AML-193 (cell line): ENCODE measurements at regions not wholly inside any gene's neighbourhood (a gene's known extent, or its start where the extent isn't known, plus 50 kb on each side); places are given as distances from the start of the nearest gene placed in this dataset.

Source experiments
- DNase-seq, 2 experiments: peaks; one replicate each; lab custom pipeline; 2025; lab: John Stamatoyannopoulos, UW

DNA sequence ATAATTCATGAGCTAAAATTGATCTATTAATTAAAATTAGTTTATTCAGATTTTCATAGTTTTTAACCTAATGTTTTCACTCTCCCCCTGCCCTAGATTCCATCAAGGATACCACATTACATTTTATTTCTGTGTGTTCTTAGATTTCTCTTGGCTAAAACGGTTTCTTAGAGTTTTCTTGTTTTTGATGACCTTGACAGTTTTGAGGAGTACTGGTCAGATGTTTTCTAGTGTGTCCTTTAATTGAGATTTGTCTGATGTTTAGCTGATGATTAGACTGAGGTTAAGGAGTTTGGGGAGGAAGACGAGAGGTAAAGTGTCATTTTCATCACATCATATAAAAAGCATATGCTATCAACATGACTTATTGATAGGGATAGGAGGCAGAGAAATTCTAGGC is 475.9 kb downstream of the SQOR start:
- no peak for DNase-seq

- DNase-seq: no peak
These were observed 476.9 kb downstream of the SQOR start for GRCh38 chr15:46111730-46112129.

GRCh38 chr15:46117071-46117470 is 482.2 kb downstream of the SQOR start:
- no peak for DNase-seq

GRCh38 chr15:46120713-46121112 is 485.9 kb downstream of the SQOR start:
- DNase-seq: no peak

DNA sequence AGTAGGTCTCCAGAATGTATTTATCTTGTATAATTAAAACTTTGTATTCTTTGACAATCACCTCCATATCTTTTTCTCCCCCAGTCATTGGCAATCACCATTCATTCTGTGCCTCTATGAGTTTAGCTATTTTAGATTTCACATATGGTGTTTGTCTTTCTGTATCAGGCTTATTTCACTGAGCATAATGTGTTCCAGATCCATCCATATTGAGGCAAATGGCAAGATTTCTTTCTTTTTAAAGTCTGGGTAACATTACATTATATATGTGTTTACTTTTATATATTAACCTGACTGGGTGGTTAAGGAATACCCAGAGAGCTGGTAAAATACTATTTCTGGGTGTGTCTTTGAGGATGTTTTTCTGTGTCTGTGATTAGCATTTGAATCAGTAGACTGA is 486.6 kb downstream of the SQOR start:
- no peak for DNase-seq

DNA sequence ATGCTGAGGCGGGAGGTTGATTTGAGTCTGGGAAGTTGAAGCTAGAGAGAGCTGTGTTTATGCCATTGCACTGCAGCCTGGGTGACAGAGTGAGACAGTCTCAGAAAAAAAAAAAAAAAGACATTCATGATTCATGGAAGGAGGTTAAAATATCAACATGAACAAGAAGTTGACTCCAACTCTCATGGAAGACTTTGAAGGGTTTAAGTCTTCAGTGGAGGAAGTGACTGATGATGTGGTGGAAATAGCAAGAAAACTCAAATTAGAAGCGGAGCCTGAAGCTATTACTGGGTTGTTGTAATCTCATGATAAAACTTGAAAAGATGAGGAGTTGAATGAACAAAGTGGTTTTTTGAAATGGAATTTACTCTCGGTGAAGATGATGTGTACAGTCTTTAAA is 491.8 kb downstream of the SQOR start:
- no peak for DNase-seq

DNA sequence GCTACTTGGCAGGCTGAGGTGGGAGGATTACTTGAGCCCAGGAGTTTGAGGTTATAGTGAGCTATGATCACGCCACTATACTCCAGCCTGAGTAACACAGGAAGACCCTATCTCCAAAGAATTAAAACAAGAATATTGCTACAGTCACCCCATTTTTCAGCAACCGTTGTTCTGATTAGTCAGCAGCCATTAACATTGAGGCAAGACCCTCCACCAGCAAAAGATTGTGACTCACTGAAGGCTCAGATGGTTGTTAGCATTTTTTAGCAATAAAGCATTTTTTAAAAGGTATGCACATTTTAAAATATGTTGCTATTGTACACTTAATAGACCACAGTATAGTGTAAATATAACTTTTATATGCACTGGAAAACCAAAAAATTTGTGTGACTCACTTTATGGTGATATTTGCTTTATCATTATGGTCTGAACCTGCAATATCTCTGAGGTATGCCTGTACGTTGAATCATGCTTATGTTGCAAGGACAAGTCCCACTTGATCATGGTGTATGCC is 492.6 kb downstream of the SQOR start:
- DNase-seq: no peak

- DNase-seq: no peak
These were observed 494.3 kb downstream of the SQOR start for GRCh38 chr15:46129145-46129544.

- no peak for DNase-seq
These were observed 497.0 kb downstream of the SQOR start for GRCh38 chr15:46131876-46132275.

GRCh38 chr15:46137443-46137842 is 502.6 kb downstream of the SQOR start:
- DNase-seq: no peak

- DNase-seq: no peak
These were observed 511.2 kb downstream of the SQOR start for GRCh38 chr15:46146002-46146401.

DNA sequence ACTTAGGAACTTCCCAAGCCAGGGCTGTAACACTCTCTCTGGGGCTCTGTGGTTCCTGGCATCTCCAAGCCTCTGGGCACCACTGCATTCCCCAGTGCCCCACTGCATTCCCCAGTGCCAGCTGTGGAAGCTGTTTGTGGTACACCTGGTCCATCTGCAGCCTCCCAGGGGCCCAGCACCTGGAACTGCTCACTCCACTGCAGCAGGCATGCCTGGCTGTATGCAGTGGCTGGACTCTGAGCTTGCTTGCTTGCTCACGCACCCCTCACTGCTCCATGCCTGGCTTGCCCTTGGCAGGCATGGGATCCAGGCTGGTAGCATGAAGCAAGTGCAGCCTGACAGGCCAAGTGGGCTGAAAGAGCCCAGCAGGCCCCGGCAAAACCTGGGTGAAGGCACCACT is 512.1 kb downstream of the SQOR start:
- DNase-seq: no peak

DNA sequence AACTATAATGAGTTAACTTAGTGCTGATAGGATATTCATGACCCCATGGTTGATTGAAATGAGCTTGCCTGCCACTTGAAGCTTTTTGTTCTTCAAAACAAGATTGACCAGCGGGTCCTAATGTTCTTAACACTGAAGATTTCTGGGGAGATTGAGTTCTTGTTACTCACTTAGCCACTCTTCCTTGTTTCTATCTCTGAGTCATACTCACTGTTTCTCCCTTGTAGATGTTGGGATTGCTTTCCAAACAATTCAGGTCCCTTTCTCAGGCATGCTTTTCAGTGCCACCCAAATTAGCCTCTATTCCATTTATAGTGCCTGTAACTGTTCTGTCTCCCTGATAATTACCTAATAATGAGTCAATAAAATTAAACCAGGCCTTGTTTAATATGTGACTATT is 517.0 kb downstream of the SQOR start:
- no peak for DNase-seq

- no peak for DNase-seq
These were observed 531.9 kb downstream of the SQOR start for GRCh38 chr15:46166750-46167149.

DNA sequence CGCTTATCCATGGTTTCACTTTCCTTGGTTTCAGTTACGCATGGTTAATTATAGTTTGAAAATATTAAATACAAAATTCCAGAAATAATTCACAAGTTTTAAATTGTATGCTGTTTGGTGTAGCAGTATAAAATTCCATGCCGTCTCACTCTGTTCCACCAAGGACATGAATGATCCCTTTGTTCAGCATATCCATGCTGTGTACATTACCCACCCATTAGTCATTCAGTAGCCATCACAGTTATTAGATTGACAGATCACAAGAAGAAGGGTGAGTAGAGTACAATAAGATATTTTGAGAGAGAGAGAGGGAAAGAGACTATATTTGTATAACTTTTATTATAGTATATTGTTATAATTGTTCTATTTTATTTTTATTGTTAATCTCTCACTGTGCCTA is 535.5 kb downstream of the SQOR start:
- DNase-seq: no peak

- DNase-seq: no peak
These were observed 539.3 kb downstream of the SQOR start for GRCh38 chr15:46174122-46174521.

GRCh38 chr15:46177219-46177618 is 542.4 kb downstream of the SQOR start:
- DNase-seq: no peak

DNA sequence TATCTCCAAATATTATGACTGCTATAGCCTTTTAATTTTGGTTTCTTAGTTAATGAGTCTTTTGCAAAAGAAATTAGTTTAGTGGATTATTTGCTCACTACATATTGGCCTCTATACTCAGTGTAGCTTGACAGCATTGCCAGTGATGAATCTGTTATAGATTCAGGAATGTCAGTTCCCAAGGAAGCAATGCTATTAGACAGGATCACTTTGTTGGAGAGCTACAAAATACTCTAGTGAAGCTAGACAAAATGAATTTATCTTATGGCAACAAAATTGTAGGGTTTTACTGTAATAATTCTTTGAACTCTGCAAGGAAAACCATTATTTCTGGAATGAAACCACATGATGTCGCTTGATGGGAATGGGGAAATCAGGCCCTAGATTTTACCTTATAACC is 543.3 kb downstream of the SQOR start:
- no peak for DNase-seq

- DNase-seq: no peak
These were observed 572.5 kb downstream of the SQOR start for GRCh38 chr15:46207341-46207740.

DNA sequence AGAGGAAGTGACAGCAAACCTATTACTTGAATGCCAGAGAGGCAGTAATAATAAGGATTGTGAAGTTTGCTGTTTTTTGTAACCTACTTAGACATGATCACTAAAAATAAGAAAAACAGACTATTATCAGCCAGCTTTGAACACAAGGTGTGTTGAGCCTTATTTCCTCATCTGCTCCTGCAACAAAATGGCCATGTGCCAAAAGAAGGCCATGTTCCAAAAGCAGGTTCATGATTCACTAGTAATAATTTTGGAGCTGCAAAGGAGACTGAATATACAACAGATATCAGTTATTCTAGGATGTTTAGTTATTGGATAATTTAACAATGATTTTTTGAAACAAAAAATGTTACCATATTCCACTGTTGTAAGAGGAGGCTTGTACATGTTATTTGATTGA is 578.7 kb downstream of the SQOR start:
- no peak for DNase-seq

GRCh38 chr15:46222826-46223225 is 588.0 kb downstream of the SQOR start:
- no peak for DNase-seq

DNA sequence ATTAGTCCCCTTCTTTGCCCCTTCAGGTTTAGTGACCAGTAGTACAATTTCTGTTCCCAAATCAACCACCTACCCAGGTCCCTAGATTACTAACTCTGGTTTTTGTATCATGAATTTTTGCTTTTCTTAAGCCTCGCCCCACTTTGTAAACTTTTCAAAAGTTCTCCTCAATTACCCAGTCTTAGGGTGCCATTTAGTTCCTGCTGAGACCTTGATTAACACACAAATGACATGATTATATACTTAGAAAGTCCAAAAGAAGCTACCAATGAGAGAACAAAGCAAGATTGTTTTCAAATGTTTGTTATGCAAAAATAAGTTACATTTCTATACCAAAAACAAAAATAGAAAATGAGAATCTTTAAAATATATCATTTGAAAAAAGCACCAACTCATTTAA is 594.4 kb downstream of the SQOR start:
- no peak for DNase-seq

- no peak for DNase-seq
These were observed 597.0 kb downstream of the SQOR start for GRCh38 chr15:46231786-46232185.

DNA sequence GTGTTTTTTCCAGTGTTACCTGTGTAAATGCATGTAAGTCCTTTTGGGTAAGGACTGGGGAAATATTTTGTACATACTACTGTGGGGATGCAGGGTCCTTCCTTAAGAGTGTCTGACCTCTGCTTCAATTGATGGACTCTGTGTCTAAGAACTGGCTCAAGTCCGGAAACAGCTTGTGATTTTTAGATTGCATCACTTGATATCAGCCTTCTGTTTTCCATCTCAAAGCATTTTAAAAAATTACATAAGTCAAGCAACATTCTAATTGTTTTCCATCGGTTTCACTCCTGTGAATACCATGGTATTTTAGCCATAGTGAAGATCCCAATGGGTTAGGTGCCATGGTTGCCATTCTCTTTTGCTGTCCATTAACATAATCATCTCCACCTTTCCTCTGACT is 597.6 kb downstream of the SQOR start:
- DNase-seq: no peak

DNA sequence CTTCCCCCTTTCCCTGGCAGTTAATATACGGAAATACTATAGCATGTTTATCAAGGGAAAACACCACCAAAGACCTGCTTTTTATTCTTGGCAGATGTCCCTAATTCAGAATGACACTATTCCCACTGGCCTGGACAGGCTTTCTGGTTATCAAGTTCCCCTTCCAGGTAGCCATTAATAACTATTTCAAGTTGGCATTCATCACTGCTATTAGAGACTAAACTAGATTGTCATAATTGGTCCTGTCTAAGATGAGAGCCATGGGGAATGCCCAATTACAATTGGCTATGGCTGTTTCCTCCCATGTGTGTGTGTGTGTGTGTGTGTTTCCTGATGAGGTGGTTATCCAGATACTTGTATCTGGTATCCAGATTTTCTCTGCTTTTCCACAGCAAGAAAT is 608.1 kb downstream of the SQOR start:
- no peak for DNase-seq
